B cell (primary cell): ENCODE measurements at regions not wholly inside any gene's neighbourhood (a gene's known extent, or its start where the extent isn't known, plus 50 kb on each side); places are given as distances from the start of the nearest gene placed in this dataset.
"Not testable (repeated sequence)": the region's sequence is repeated elsewhere in the genome, so short reads cannot be mapped to it uniquely, and the experiment has no call there.

Experiments used
- ATAC-seq: fragments of 200-7000 bp; cut with Tn5 transposase; one replicate; pipeline ENCODE4 v1.10.0; 2021; ENCODE audit warnings: low read depth, mild to moderate bottlenecking, moderate number of reproducible peaks, moderate library complexity
- CTCF ChIA-PET: fragments of 350-600 bp; sonication (Branson Sonifier 250); formaldehyde crosslinking; loops from one replicate; lab custom pipeline; 2021; ENCODE audit warnings: antibody characterized with exemption, inconsistent platforms; lab: Charles Lee
- POLR2A ChIA-PET: fragments of 350-600 bp; sonication (Branson Sonifier 250); formaldehyde crosslinking; loops from one replicate; lab custom pipeline; 2021; ENCODE audit warnings: antibody characterized with exemption; lab: Charles Lee
- DNase-seq: peaks from one replicate; pipeline ENCODE4 v3.0.0; 2013
- H2AFZ ChIP-seq: 2 replicates; pipeline ENCODE4 v1.6.1; 2012; ENCODE audit warnings: mild to moderate bottlenecking, low read depth, low read length; ENCODE audit not compliant: insufficient read depth, poor library complexity, severe bottlenecking
- H3K27ac ChIP-seq, 2 donors: 1 replicate in 1 of 2; 2 replicates in 1 of 2; pipeline ENCODE4 v1.5.1; 2012 to 2013; ENCODE audit warnings: low read length in 2 of 2, mild to moderate bottlenecking in 2 of 2, moderate library complexity in 1 of 2
- H3K27me3 ChIP-seq, 4 experiments: fragments of 200-600 bp in 1 of 4; sonication (generic) in 1 of 4; replicated peaks in 1 of 4; 1 replicate in 2 of 4; 2 replicates in 2 of 4; pipeline versions ENCODE4 v1.6.1 to v1.7.0; 2013 to 2016; ENCODE audit warnings: low read length in 3 of 4, mild to moderate bottlenecking in 2 of 4, mixed read lengths in 1 of 4, moderate library complexity in 1 of 4; ENCODE audit not compliant: insufficient read depth in 4 of 4, control insufficient read depth in 3 of 4; ENCODE audit errors: control extremely low read depth in 1 of 4
- H3K36me3 ChIP-seq, 2 experiments: replicated peaks in 1 of 2; 1 replicate in 1 of 2; 2 replicates in 1 of 2; pipeline versions ENCODE4 v1.6.1 to v1.7.1; 2013; ENCODE audit warnings: low read length in 1 of 2; ENCODE audit not compliant: insufficient read depth in 2 of 2, control insufficient read depth in 1 of 2; ENCODE audit errors: control extremely low read depth in 1 of 2, extremely low read depth in 1 of 2
- H3K4me1 ChIP-seq, 2 donors: fragments of 200-600 bp in 1 of 2; sonication (generic) in 1 of 2; 1 replicate in 1 of 2; 2 replicates in 1 of 2; pipeline versions ENCODE4 v1.5.1 to v1.6.1; 2013 to 2017; ENCODE audit warnings: low read length in 2 of 2; ENCODE audit not compliant: control insufficient read depth in 2 of 2, insufficient read depth in 2 of 2
- H3K4me2 ChIP-seq: replicated peaks from 2 replicates; pipeline ENCODE3; 2012; ENCODE audit warnings: mild to moderate bottlenecking, low read depth, low read length; ENCODE audit not compliant: poor library complexity, severe bottlenecking
- H3K4me3 ChIP-seq, 5 experiments: fragments of 200-600 bp in 1 of 5; sonication (generic) in 1 of 5; 1 replicate in 3 of 5; 2 replicates in 2 of 5; pipeline versions ENCODE4 v1.5.1 to v1.7.0; 2011 to 2016; ENCODE audit warnings: low read length in 4 of 5, mild to moderate bottlenecking in 4 of 5, low read depth in 2 of 5, control low read depth in 1 of 5, moderate library complexity in 1 of 5; ENCODE audit not compliant: insufficient read depth in 1 of 5; ENCODE audit errors: control extremely low read depth in 1 of 5, extremely low read depth in 1 of 5
- H3K79me2 ChIP-seq: fragments of 200-600 bp; sonication (generic); one replicate; pipeline ENCODE4 v1.6.0; 2016; ENCODE audit warnings: low read length; ENCODE audit not compliant: control insufficient read depth, insufficient read depth
- H3K9ac ChIP-seq: fragments of 200-600 bp; sonication (generic); 2 replicates; pipeline ENCODE4 v1.6.1; 2017; ENCODE audit warnings: mild to moderate bottlenecking, low read length, moderate library complexity
- H3K9me3 ChIP-seq, 3 donors: one replicate each; pipeline versions ENCODE4 v1.6.1 to v1.7.1; 2013; ENCODE audit warnings: low read length in 2 of 3; ENCODE audit not compliant: control insufficient read depth in 2 of 3, insufficient read depth in 1 of 3; ENCODE audit errors: control extremely low read depth in 1 of 3
- H4K20me1 ChIP-seq: 2 replicates; pipeline ENCODE4 v1.6.0; 2012; ENCODE audit warnings: mild to moderate bottlenecking, low read length; ENCODE audit not compliant: insufficient read depth, control insufficient read depth, poor library complexity, severe bottlenecking
- H3K27ac Mint-ChIP-seq: one replicate; pipeline ENCODE4 v1.8.0; 2021; ENCODE audit warnings: mixed read lengths
- H3K27me3 Mint-ChIP-seq: one replicate; pipeline ENCODE4 v1.8.0; 2021; ENCODE audit warnings: mixed read lengths
- H3K4me1 Mint-ChIP-seq: one replicate; pipeline ENCODE4 v1.8.0; 2021; ENCODE audit warnings: mixed read lengths
- H3K4me3 Mint-ChIP-seq: one replicate; pipeline ENCODE4 v1.8.0; 2021; ENCODE audit warnings: mixed read lengths
- H3K9me3 Mint-ChIP-seq: one replicate; pipeline ENCODE4 v1.8.0; 2022; ENCODE audit warnings: mixed read lengths; ENCODE audit not compliant: insufficient read depth
- EZH2 ChIP-seq: IDR thresholded peaks from 2 replicates; pipeline ENCODE4 v1.6.1; 2012; ENCODE audit warnings: borderline replicate concordance, low read depth, mild to moderate bottlenecking, moderate library complexity, low read length; ENCODE audit not compliant: insufficient read depth, poor library complexity, severe bottlenecking
- WGBS: methylation state at CpG from one replicate; pipeline ENCODE4 v1.1.5; 2013; ENCODE audit warnings: missing lambda C conversion rate; ENCODE audit not compliant: insufficient coverage; 5-methylcytosine and 5-hydroxymethylcytosine counted together
- intact Hi-C: fragments of 100-400 bp; cut with micrococcal nuclease; formaldehyde crosslinking; loops from one replicate; pipeline ENCODE4 v1.10.0; 2022
- TF ChIP-seq, protein P1 (sequence below): fragments of 200-600 bp; IDR thresholded peaks from one replicate; pipeline ENCODE4 v1.8.0; 2022; ENCODE audit warnings: antibody characterized with exemption, mild to moderate bottlenecking

GRCh38 chr6:3529721-3530120 lies 72.9 kb upstream of the SLC22A23 start:
- no peaks in the 10 kb centered on the region for H3K4me1 Mint-ChIP-seq
- TF ChIP-seq, protein P1, sequence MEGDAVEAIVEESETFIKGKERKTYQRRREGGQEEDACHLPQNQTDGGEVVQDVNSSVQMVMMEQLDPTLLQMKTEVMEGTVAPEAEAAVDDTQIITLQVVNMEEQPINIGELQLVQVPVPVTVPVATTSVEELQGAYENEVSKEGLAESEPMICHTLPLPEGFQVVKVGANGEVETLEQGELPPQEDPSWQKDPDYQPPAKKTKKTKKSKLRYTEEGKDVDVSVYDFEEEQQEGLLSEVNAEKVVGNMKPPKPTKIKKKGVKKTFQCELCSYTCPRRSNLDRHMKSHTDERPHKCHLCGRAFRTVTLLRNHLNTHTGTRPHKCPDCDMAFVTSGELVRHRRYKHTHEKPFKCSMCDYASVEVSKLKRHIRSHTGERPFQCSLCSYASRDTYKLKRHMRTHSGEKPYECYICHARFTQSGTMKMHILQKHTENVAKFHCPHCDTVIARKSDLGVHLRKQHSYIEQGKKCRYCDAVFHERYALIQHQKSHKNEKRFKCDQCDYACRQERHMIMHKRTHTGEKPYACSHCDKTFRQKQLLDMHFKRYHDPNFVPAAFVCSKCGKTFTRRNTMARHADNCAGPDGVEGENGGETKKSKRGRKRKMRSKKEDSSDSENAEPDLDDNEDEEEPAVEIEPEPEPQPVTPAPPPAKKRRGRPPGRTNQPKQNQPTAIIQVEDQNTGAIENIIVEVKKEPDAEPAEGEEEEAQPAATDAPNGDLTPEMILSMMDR = no peak
- TF ChIP-seq EZH2 = no peak
- intact Hi-C loops = no loop called here
- ChIA-PET CTCF (no interaction called here), POLR2A (no interaction called here)
- Histone ChIP-seq H3K4me1 (no peaks in the 10 kb centered on the region), H2AFZ (no peak overlapping the region), H3K9ac (no peak overlapping the region), H3K27me3 (peaks cover 0 to 5% (median 0%) of the 10 kb centered on the region in 4 experiments), H3K36me3 (no peaks in the 10 kb centered on the region), H3K79me2 (no peaks in the 10 kb centered on the region), H3K9me3 (no peaks in the 10 kb centered on the region), H3K4me2 (no peak overlapping the region), H4K20me1 (no peaks in the 10 kb centered on the region), H3K27ac (no peak overlapping the region), H3K4me3 (no peak overlapping the region)
- ATAC-seq (no peak), DNase-seq (no peak)
- no peaks in the 10 kb centered on the region for H3K9me3 Mint-ChIP-seq
- H3K27me3 Mint-ChIP-seq = peaks cover 23% of the 10 kb centered on the region
- no peak overlapping the region for H3K4me3 Mint-ChIP-seq
- 96% methylated on average over 2 of the region's 3 CpGs for WGBS
- H3K27ac Mint-ChIP-seq = no peak overlapping the region

- no peak overlapping the region for H3K27ac ChIP-seq
- no peak overlapping the region for H3K4me3 ChIP-seq
- H3K4me2 ChIP-seq = no peak overlapping the region
- intact Hi-C loops = no loop called here
- H3K9me3 Mint-ChIP-seq = no peaks in the 10 kb centered on the region
- no peaks in the 10 kb centered on the region for H4K20me1 ChIP-seq
- DNase-seq (no peak), ATAC-seq (no peak)
- H3K27me3 Mint-ChIP-seq = peaks cover 27% of the 10 kb centered on the region
- H2AFZ ChIP-seq = no peak overlapping the region
- 91% methylated on average over 5 of the region's 7 CpGs for WGBS
- no peak overlapping the region for H3K27ac Mint-ChIP-seq
- H3K9ac ChIP-seq = no peak overlapping the region
- H3K79me2 ChIP-seq = no peaks in the 10 kb centered on the region
- CTCF ChIA-PET = no interaction called here
- H3K4me1 ChIP-seq = no peaks in the 10 kb centered on the region
- POLR2A ChIA-PET = no interaction called here
- no peak overlapping the region for H3K4me3 Mint-ChIP-seq
- no peaks in the 10 kb centered on the region for H3K4me1 Mint-ChIP-seq
- TF ChIP-seq EZH2 = no peak
- TF ChIP-seq, protein P1 = no peak
- H3K9me3 ChIP-seq = no peaks in the 10 kb centered on the region
- H3K36me3 ChIP-seq = no peaks in the 10 kb centered on the region
- peaks cover 0 to 5% (median 0%) of the 10 kb centered on the region in 4 experiments for H3K27me3 ChIP-seq
Observed at GRCh38 chr6:3529232-3529631, 72.4 kb upstream of the SLC22A23 start.

DNA sequence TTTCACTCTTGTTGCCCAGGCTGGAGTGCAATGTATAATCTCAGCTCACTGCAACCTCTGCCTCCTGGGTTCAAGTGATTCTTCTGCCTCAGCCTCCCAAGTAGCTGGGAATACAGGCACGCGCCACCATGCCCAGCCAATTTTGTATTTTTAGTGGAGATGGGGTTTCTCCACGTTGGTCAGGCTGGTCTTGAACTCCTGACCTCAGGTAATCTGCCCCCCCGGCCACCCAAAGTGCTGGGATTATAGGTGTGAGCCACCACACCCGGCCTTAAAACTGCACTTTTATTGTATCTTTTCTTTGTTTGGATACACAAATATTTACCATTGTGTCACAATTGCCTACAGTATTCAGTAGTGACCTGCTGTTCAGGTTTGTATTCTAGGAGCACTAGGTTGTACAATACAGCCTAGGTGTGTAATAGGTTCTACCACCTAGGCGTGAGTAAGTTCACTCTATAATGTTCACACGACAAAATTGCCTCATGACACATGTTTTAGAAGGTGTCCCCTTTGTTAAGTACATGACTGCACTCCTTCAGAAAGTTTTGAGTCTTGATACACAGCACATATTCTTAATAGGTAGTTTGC lies 71.3 kb upstream of the SLC22A23 start:
- H3K36me3 ChIP-seq, DNase-seq, H3K27ac Mint-ChIP-seq, ATAC-seq, H4K20me1 ChIP-seq, CTCF ChIA-PET, H3K27me3 ChIP-seq, H3K4me1 Mint-ChIP-seq, H3K27ac ChIP-seq, intact Hi-C loops, H3K4me2 ChIP-seq, H2AFZ ChIP-seq, H3K4me3 ChIP-seq, H3K9me3 ChIP-seq, H3K4me3 Mint-ChIP-seq, H3K4me1 ChIP-seq, H3K9ac ChIP-seq, H3K79me2 ChIP-seq, POLR2A ChIA-PET, H3K9me3 Mint-ChIP-seq: not testable (repeated sequence)
- no CpG with 5 or more reads among the region's 7 CpGs for WGBS
- H3K27me3 Mint-ChIP-seq = peaks cover 33% of the 10 kb centered on the region
